Astrocyte (in vitro differentiated cells and primary cell): ENCODE measurements at regions not wholly inside any gene's neighbourhood (a gene's known extent, or its start where the extent isn't known, plus 50 kb on each side); places are given as distances from the start of the nearest gene placed in this dataset.

Source experiments
- DNase-seq: peaks from one replicate; pipeline ENCODE4 v3.0.0-alpha.2; 2010; ENCODE audit warnings: low read depth
- FAIRE-seq: peaks from 2 replicates; lab custom pipeline; 2011; peaks lifted over from hg19 to GRCh38; lab: Jason Lieb, UNC
- H2AFZ ChIP-seq: 2 replicates; pipeline ENCODE4 v1.6.0; 2012; ENCODE audit warnings: low read depth, low read length, inconsistent platforms
- H3K27ac ChIP-seq: 2 replicates; pipeline ENCODE4 v1.5.1; 2011; ENCODE audit warnings: low read depth, low read length, inconsistent platforms
- H3K27me3 ChIP-seq: 2 replicates; pipeline ENCODE4 v1.6.0; 2011; ENCODE audit warnings: low read length, inconsistent platforms; ENCODE audit not compliant: insufficient read depth
- H3K36me3 ChIP-seq: 2 replicates; pipeline ENCODE4 v1.5.1; 2011; ENCODE audit warnings: low read length, inconsistent platforms; ENCODE audit not compliant: insufficient read depth
- H3K4me1 ChIP-seq: 2 replicates; pipeline ENCODE4 v1.5.1; 2011; ENCODE audit warnings: low read length, inconsistent platforms; ENCODE audit not compliant: insufficient read depth
- H3K4me2 ChIP-seq: 2 replicates; pipeline ENCODE4 v1.6.0; 2012; ENCODE audit warnings: low read length, inconsistent platforms
- H3K4me3 ChIP-seq: 2 replicates; pipeline ENCODE4 v1.5.1; 2011; ENCODE audit warnings: low read depth, mild to moderate bottlenecking, low read length, inconsistent platforms; ENCODE audit not compliant: insufficient read depth
- H3K79me2 ChIP-seq: 2 replicates; pipeline ENCODE4 v1.6.0; 2012; ENCODE audit warnings: mild to moderate bottlenecking, low read length, inconsistent platforms; ENCODE audit not compliant: insufficient read depth
- H3K9ac ChIP-seq: 2 replicates; pipeline ENCODE4 v1.6.0; 2012; ENCODE audit warnings: mild to moderate bottlenecking, low read length, inconsistent platforms
- H3K9me3 ChIP-seq: 2 replicates; pipeline ENCODE4 v1.5.1; 2012; ENCODE audit warnings: low read depth, mild to moderate bottlenecking, low read length, inconsistent platforms; ENCODE audit not compliant: insufficient read depth
- H4K20me1 ChIP-seq: 2 replicates; pipeline ENCODE4 v1.6.0; 2012; ENCODE audit warnings: low read length, inconsistent platforms; ENCODE audit not compliant: insufficient read depth
- H3K27ac Mint-ChIP-seq: one replicate; pipeline ENCODE4 v1.8.0; 2021; ENCODE audit warnings: mild to moderate bottlenecking, mixed read lengths; ENCODE audit not compliant: unreplicated experiment
- H3K27me3 Mint-ChIP-seq: one replicate; pipeline ENCODE4 v1.8.0; 2021; ENCODE audit warnings: low read depth, mixed read lengths; ENCODE audit not compliant: unreplicated experiment
- H3K36me3 Mint-ChIP-seq: one replicate; pipeline ENCODE4 v1.8.0; 2021; ENCODE audit warnings: low read depth, mixed read lengths; ENCODE audit not compliant: unreplicated experiment
- H3K4me1 Mint-ChIP-seq: one replicate; pipeline ENCODE4 v1.8.0; 2021; ENCODE audit warnings: low read depth, mixed read lengths; ENCODE audit not compliant: unreplicated experiment
- H3K4me3 Mint-ChIP-seq: one replicate; pipeline ENCODE4 v1.8.0; 2021; ENCODE audit warnings: mild to moderate bottlenecking, moderate library complexity, mixed read lengths; ENCODE audit not compliant: unreplicated experiment
- H3K9me3 Mint-ChIP-seq: one replicate; pipeline ENCODE4 v1.8.0; 2021; ENCODE audit warnings: mild to moderate bottlenecking, mixed read lengths; ENCODE audit not compliant: unreplicated experiment
- CTCF ChIP-seq: IDR thresholded peaks from 2 replicates; pipeline ENCODE4 v1.5.1; 2011; ENCODE audit warnings: low read depth, mild to moderate bottlenecking, inconsistent platforms, low read length, moderate library complexity; ENCODE audit not compliant: insufficient read depth
- EZH2 ChIP-seq: IDR thresholded peaks from 2 replicates; pipeline ENCODE4 v1.6.1; 2012; ENCODE audit warnings: mild to moderate bottlenecking, low read length, inconsistent platforms; ENCODE audit not compliant: insufficient read depth

GRCh38 chrX:45879512-45879911 is 665.7 kb downstream of the ZNF674 start:
- Mint-ChIP-seq H3K27me3 (no peaks in the 10 kb centered on the region), H3K36me3 (no peaks in the 10 kb centered on the region), H3K4me1 (no peaks in the 10 kb centered on the region), H3K9me3 (no peaks in the 10 kb centered on the region), H3K27ac (no peak overlapping the region), H3K4me3 (no peak overlapping the region)
- Histone ChIP-seq H3K4me2 (no peak overlapping the region), H3K79me2 (no peaks in the 10 kb centered on the region), H3K9me3 (no peaks in the 10 kb centered on the region), H3K4me1 (no peaks in the 10 kb centered on the region), H2AFZ (no peak overlapping the region), H3K4me3 (no peak overlapping the region), H3K36me3 (no peaks in the 10 kb centered on the region), H4K20me1 (no peaks in the 10 kb centered on the region), H3K27me3 (no peaks in the 10 kb centered on the region), H3K27ac (no peak overlapping the region), H3K9ac (no peak overlapping the region)
- no peak for DNase-seq
- FAIRE-seq = no peak
- TF ChIP-seq CTCF = no peak
- no peak for TF ChIP-seq EZH2

- Histone ChIP-seq H4K20me1 (no peaks in the 10 kb centered on the region), H3K9me3 (no peaks in the 10 kb centered on the region), H3K36me3 (no peaks in the 10 kb centered on the region), H2AFZ (no peak overlapping the region), H3K27me3 (no peaks in the 10 kb centered on the region), H3K9ac (no peak overlapping the region), H3K27ac (no peak overlapping the region), H3K79me2 (no peaks in the 10 kb centered on the region), H3K4me1 (no peaks in the 10 kb centered on the region), H3K4me2 (no peak overlapping the region), H3K4me3 (no peak overlapping the region)
- Mint-ChIP-seq H3K4me1 (no peaks in the 10 kb centered on the region), H3K27ac (no peak overlapping the region), H3K4me3 (no peak overlapping the region), H3K27me3 (no peaks in the 10 kb centered on the region), H3K36me3 (no peaks in the 10 kb centered on the region), H3K9me3 (no peaks in the 10 kb centered on the region)
- no peak for TF ChIP-seq CTCF
- no peak for TF ChIP-seq EZH2
- FAIRE-seq (no peak), DNase-seq (no peak)
Measured at GRCh38 chrX:45876206-45876605, 669.0 kb downstream of the ZNF674 start.

- Mint-ChIP-seq H3K27ac (no peak overlapping the region), H3K36me3 (no peaks in the 10 kb centered on the region), H3K27me3 (no peaks in the 10 kb centered on the region), H3K4me3 (no peak overlapping the region), H3K9me3 (no peaks in the 10 kb centered on the region), H3K4me1 (no peaks in the 10 kb centered on the region)
- no peak for DNase-seq
- Histone ChIP-seq H2AFZ (no peak overlapping the region), H3K79me2 (no peaks in the 10 kb centered on the region), H3K36me3 (no peaks in the 10 kb centered on the region), H3K4me1 (no peaks in the 10 kb centered on the region), H3K27me3 (no peaks in the 10 kb centered on the region), H3K4me2 (no peak overlapping the region), H4K20me1 (no peaks in the 10 kb centered on the region), H3K27ac (no peak overlapping the region), H3K9me3 (no peaks in the 10 kb centered on the region), H3K4me3 (no peak overlapping the region), H3K9ac (no peak overlapping the region)
- TF ChIP-seq CTCF = no peak
- TF ChIP-seq EZH2 = no peak
- no peak for FAIRE-seq
Measured at GRCh38 chrX:45873781-45874180, 671.4 kb downstream of the ZNF674 start.
